GM21619 (cell line): ENCODE measurements at regions not wholly inside any gene's neighbourhood (a gene's known extent, or its start where the extent isn't known, plus 50 kb on each side); places are given as distances from the start of the nearest gene placed in this dataset.

Source experiments
- ATAC-seq: cut with Tn5 transposase; IDR thresholded peaks from one replicate; pipeline ENCODE4 v1.9.1; 2021; ENCODE audit not compliant: unreplicated experiment

- ATAC-seq, result no peak
Measured at GRCh38 chr1:4554271-4554865, 100.0 kb upstream of the AJAP1 start.

GRCh38 chr1:4557949-4558348, 96.5 kb upstream of the AJAP1 start:
- ATAC-seq, result no peak

- no peak for ATAC-seq
Measured at GRCh38 chr1:4561205-4561604, 93.2 kb upstream of the AJAP1 start.

GRCh38 chr1:4562321-4562720, 92.1 kb upstream of the AJAP1 start:
- ATAC-seq, result no peak

DNA sequence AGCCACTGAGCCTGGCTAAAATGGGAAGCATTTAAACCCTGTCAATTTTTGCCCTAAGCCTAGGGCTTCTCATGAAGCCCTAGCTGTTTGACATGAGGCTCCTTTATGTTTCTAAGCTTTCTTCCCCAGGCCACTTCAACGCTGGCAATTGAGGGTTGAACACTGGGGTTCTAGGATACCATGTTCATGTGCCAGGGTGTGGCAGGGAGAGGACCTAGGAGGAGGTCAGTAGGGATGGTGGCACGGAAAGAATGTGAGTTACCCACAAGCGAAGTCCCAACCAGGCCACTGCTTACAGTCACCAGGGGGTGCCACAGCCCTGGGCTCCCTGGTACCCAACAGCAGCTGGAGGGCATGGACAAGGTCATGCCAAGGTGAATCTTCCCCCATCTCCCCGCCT, 90.8 kb upstream of the AJAP1 start:
- ATAC-seq, result no peak

DNA sequence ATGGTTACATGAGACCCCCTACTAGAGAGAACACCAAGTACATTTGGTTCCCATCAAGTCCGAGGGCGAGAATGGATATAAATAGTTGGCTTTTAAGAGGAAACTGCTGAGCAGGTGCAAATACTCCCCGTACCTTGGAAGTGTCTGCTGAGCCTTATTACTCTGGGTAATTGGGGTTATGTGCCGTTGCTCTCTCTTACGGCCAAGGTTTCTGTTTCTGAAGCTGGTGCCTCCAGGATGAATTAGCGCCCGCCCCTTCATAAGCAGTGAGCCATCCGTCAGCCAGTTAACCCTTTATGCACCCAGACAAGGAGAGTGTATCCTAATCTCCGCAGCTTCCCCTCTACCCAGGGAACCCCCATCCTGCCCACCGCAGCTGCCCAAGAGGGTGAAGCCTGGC, 90.4 kb upstream of the AJAP1 start:
- no peak for ATAC-seq

DNA sequence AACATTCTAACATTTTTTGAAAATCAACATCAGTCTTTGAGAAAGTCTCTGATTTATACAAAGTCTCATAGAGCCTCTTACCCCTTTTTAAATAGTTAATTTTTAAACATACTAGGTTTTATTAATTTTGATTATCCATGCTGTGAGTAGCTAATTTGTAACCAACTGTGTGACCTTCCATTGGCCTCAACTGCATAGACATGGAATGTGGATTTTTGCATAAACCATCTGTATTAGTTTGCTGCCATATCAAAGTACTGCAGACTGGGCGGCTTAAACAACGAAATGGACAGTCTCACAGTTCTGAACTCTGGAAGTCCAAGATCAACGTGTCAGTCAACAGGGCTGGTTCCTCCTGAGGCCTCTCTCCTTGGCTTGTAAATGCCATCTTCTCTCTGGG, 89.2 kb upstream of the AJAP1 start:
- ATAC-seq, result no peak

DNA sequence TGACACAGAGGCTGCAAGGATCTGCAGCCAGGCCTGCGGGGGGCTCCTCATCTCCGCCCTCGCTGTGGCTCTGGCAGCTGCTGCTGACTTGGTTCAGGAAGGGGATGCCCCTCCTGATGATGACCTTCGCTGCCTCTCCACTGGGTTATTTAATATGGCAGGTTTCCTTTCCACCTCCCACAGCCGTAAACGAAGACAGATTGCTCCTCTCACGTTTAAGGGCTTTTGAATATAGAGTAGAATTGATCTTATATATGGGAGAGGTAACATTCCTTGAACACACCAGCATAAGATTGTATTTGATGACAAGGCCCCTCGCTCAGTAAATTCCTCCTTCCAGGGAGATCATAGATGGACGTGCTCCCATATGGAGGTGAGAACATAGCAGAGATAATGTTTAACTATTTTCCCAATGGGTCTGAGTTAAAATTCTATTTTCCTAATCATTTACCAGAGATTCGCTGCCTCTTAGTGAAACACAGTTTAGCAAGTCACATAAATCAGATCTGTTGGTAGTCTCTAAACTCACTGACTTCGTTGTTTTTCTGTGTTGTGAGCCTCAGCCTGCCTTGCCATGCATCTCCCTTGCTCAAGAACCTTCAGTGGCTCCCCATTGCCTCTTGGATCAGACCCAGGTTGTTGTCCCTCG, 88.5 kb upstream of the AJAP1 start:
- no peak for ATAC-seq

DNA sequence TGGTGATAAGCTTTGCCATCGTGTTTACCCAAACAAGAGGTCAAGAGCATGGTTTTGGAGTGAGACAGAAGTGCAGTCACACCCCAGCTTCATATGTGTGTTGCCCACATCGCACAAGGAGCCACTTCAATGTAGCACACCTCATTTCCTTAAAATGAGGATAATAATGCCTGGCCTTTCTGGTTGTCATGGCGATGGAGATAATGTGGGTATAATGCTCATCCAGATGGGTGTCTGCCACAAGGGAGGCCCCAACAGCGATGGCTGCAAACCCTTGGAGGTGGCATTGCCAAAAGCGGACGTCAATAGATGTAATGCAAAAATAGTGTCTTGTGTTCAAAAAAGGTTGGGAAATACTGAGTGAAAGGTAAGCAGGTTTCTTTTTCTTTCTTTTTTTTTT, 83.1 kb upstream of the AJAP1 start:
- no peak for ATAC-seq

- ATAC-seq, result no peak
Measured at GRCh38 chr1:4573526-4573925, 80.9 kb upstream of the AJAP1 start.

GRCh38 chr1:4581807-4582206, 72.6 kb upstream of the AJAP1 start:
- ATAC-seq, result no peak

DNA sequence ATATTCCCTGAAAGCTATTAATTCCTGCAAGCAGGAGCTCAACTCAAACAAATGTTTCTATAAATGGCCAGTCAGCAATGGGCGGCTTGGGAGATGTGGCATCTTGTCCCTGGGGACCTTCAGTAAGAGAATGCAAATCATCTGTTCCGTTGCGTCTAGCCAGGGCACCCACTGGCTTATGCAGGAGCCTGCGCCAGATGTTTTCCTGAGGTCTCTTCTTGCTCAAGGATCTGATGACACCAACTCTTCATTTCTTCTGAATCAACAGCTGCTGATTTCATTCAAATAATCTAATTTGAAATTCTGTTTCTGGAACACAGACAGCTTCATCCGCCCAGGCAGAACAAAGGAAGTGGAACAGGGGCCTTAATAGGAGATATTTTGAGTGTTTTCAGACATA, 70.0 kb upstream of the AJAP1 start:
- no peak for ATAC-seq

DNA sequence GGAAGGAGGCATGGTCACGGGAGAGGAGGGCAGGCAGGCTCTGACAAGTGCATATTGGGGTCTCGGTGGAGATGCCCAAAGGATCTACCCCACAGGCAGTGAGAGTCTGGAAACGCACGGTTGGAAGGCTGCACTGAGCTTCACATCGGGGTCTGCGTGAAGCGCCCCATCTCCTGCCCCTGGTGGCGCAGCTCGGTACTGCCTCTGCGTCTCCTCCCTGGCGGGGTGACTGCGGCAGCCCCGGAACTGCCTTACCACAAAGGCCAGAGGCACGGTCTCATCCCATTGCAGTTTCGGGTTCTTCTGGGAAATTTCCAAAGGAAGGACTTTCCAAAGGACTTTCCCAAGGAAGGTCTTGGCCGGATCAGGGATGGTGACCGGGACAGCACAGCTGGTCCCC, 69.2 kb upstream of the AJAP1 start:
- ATAC-seq, result no peak

- no peak for ATAC-seq
Measured at GRCh38 chr1:4585705-4586104, 68.7 kb upstream of the AJAP1 start.

DNA sequence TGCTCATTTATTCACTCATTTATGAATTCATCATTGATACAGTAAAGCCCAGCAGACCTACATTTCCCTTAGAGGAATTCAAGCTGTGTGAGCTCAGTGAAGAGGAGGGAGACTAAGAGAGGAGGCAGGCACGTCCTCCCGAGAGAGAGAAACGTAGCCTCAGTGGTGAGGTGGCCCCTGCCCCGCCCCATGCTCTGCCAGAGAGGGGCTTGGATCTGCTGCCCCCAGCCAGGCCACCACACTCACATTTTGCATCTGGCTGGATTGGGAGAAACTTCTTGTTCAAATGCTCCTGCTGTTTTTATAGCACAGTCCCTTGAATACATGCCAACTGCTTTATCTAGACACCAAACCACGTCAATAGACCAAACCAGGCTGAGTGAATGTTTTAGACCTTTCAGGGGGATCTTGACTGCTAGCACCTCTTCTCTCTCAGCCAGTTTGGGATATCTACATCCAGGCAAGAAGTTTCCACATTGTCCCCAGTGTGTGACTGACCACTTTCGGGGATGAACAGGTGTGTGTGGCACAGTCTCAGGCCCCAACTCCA, 67.7 kb upstream of the AJAP1 start:
- ATAC-seq, result no peak

DNA sequence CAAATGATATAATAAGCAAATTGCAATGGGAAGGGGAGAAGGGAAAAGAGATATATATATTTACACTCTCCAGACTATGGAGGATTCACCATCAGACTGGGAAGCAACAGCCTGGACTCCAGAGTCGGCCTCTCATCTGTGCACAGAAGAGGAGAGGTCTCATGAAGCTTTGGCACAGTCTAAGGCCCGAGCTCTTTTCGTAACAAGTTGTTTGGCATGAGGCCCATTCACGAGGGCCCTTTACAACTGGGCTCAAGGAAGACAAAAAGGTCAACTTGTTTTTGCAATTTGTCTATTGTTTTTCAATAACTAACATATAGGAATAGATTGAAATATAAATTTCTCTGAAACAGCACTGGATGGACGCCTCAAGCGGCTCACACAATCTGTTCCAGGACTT, 66.7 kb upstream of the AJAP1 start:
- no peak for ATAC-seq

GRCh38 chr1:4590756-4591155, 63.7 kb upstream of the AJAP1 start:
- ATAC-seq, result no peak

DNA sequence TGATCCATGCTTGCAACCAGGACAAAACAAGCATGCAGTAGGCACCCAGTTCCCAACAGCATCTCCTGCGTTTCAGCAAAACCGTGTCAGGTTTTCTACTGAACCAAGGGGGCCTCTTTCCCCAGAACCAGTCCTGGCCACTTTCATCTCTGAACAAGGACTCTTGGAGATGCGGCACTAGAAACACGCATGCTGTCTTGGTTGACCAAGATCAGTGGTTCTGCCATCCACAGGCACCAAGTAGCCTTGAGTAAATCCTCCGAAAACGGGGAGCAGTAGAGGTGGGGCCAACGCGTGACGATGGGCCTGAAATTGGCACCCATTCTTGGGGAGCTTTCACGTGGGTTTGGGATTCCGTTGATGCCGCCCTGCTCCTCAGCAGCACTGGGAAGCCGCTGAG, 62.5 kb upstream of the AJAP1 start:
- ATAC-seq, result no peak

- no peak for ATAC-seq
Measured at GRCh38 chr1:4593106-4593505, 61.3 kb upstream of the AJAP1 start.

DNA sequence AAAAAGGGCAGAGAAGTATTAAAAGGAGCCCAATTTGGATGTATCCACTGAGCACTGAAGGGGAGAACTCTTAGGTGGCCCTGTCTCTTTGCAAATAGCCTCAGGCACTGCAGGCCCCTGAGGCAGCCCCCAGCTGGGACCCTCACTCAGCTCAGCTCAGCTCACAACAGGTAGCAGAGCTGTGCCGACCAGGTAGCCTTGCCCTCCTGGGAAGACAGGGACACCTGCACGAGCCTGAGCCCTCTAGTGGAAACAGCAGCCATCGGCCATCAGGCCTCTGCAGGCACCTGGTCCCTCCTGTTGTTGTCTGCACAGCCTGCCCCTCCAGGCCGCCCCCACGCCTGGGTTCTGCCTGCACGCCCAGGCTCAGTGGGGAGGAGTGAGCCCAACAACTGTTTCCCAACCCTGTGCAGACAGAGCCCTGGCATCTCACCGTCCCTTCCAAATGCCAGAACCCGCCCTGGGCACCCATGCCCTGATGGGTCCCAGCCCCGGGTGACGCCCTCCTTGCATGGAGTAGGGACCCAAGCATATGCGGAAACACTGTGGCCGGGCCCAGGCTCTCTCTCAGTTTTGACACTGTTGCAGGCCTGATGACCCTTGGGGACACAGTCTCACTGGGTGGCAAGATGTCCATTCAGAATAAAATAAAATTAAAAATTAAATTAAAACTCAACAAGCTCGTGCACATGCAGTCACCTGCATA, 60.0 kb upstream of the AJAP1 start:
- ATAC-seq, result no peak

GRCh38 chr1:4595341-4596225, 58.8 kb upstream of the AJAP1 start:
- ATAC-seq, result no peak
